ENCODE measurements at regions not wholly inside any gene's neighbourhood (a gene's known extent, or its start where the extent isn't known, plus 50 kb on each side); places are given as distances from the start of the nearest gene placed in this dataset.
"Not testable (repeated sequence)": the region's sequence is repeated elsewhere in the genome, so short reads cannot be mapped to it uniquely, and the experiment has no call there.

DNA sequence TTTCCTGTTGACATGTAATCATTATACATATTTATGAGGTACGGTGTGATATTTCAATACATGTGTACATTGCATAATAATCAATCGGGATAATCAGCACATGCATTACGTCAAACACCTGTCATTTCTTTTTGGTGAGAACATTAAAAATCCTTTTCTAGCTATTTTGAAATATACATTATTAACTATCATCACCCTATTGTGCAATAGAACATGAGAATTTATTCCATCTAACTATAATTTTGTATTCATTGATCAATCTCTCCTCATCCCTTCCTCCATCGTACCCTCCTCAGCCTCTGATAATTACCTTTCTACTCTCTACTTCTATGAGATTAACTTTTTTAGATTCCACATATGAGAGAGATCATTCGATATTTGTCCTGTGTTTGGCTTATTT, 170.9 kb upstream of the GHR start:
- Mint-ChIP-seq H3K36me3 (ENCODE audit: low read depth) (no peaks in the 10 kb centered on the region), H3K4me1 (no peaks in the 10 kb centered on the region), H3K4me3 (no peak overlapping the region), H3K9me3 (no peaks in the 10 kb centered on the region), H3K27ac (no peak overlapping the region), H3K27me3 (no peaks in the 10 kb centered on the region)
- DNase-seq (no peak), ATAC-seq (ENCODE audit: low read depth) (no peak)
- intact Hi-C loops (cut with micrococcal nuclease), result no loop called here
- ChIA-PET CTCF (no interaction called here), POLR2A (no interaction called here)
- TF ChIP-seq, protein P1, sequence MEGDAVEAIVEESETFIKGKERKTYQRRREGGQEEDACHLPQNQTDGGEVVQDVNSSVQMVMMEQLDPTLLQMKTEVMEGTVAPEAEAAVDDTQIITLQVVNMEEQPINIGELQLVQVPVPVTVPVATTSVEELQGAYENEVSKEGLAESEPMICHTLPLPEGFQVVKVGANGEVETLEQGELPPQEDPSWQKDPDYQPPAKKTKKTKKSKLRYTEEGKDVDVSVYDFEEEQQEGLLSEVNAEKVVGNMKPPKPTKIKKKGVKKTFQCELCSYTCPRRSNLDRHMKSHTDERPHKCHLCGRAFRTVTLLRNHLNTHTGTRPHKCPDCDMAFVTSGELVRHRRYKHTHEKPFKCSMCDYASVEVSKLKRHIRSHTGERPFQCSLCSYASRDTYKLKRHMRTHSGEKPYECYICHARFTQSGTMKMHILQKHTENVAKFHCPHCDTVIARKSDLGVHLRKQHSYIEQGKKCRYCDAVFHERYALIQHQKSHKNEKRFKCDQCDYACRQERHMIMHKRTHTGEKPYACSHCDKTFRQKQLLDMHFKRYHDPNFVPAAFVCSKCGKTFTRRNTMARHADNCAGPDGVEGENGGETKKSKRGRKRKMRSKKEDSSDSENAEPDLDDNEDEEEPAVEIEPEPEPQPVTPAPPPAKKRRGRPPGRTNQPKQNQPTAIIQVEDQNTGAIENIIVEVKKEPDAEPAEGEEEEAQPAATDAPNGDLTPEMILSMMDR (IDR thresholded peaks at IDR 0.05), result no peak

DNA sequence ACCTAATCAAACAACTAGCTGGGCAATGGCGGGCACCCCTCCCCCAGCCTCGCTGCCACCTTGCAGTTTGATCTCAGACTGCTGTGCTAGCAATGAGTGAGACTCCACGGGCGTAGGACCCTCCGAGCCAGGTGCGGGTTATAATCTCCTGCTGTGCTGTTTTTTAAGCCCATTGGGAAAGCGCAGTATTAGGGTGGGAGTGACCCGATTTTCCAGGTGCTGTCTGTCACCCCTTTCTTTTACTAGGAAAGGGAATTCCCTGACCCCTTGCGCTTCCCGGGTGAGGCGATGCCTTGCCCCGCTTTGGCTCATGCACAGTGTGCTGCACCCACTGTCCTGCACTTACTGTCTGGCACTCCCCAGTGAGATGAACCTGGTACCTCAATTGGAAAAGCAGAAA, 163.3 kb upstream of the GHR start:
- DNase-seq; H3K27me3 Mint-ChIP-seq; POLR2A ChIA-PET; H3K4me3 Mint-ChIP-seq; CTCF ChIA-PET; ATAC-seq (ENCODE audit: low read depth); H3K4me1 Mint-ChIP-seq; H3K36me3 Mint-ChIP-seq (ENCODE audit: low read depth); H3K9me3 Mint-ChIP-seq; intact Hi-C loops (cut with micrococcal nuclease); H3K27ac Mint-ChIP-seq: not testable (repeated sequence)

DNA sequence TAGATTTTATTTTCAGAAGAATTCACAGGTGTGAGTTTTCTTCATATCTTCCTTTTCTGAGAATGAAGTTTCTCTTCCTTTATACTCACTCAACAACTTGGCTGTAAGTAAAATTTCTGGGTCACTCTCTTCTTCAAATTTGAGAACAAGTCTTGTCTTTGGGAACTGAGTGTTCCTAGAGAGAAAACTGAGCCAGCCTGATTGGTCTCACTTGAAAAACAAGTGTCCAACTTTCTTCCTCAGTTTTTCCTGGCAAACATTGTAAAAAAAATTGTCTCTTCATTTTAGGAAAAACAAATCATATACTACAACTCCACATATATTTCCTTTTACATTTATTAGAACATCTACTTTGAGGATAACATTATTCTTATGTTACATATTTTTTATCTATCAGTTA, 156.1 kb upstream of the GHR start:
- no peaks in the 10 kb centered on the region for H3K27me3 Mint-ChIP-seq
- ChIA-PET CTCF (no interaction called here), POLR2A (no interaction called here)
- no peak for ATAC-seq (ENCODE audit: low read depth)
- H3K4me1 Mint-ChIP-seq, result no peaks in the 10 kb centered on the region
- H3K9me3 Mint-ChIP-seq, result no peaks in the 10 kb centered on the region
- TF ChIP-seq, protein P1 (IDR thresholded peaks at IDR 0.05), result no peak
- no peaks in the 10 kb centered on the region for H3K36me3 Mint-ChIP-seq (ENCODE audit: low read depth)
- intact Hi-C loops (cut with micrococcal nuclease), result no loop called here
- H3K4me3 Mint-ChIP-seq, result no peak overlapping the region
- DNase-seq, result no peak
- no peak overlapping the region for H3K27ac Mint-ChIP-seq

DNA sequence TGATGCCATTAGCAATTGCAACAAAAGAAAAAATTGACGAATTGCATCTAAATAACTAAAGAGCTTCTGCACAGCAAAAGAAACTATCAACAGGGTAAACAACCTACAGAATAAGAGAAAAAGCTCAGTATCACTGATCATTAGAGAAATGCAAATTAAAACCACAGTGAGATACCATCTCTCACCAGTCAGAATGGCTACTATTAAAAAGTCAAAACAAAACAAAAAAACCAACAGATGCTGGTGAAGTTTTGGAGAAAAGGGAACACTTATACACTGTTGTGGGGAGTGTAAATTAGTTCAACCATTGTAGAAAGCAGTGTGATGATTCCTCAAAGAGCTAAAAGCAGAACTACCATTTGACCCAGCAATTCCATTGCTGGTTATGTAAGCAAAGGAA, 155.1 kb upstream of the GHR start:
- H3K27ac Mint-ChIP-seq; H3K4me3 Mint-ChIP-seq; POLR2A ChIA-PET; H3K36me3 Mint-ChIP-seq (ENCODE audit: low read depth); H3K4me1 Mint-ChIP-seq; CTCF ChIA-PET; intact Hi-C loops (cut with micrococcal nuclease); H3K27me3 Mint-ChIP-seq; H3K9me3 Mint-ChIP-seq; ATAC-seq (ENCODE audit: low read depth); DNase-seq: not testable (repeated sequence)

DNA sequence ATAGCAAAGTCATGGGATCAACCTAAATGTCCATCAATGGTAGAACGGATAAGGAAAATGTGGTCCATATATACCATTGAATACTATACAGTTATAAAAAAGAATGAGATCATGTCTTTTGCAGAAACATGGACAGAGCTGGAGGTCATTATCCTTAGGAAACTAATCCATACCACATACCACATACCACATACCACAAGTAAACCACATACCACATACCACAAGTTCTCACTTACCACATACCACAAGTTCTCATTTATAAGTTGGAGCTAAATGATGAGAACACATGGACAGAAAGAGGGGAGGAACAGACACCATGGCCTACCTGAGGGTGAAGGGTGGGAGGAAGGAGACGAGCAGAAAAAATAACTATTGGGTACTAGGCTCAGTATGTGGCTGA, 154.6 kb upstream of the GHR start:
- CTCF ChIA-PET, result no interaction called here
- H3K4me1 Mint-ChIP-seq, result no peaks in the 10 kb centered on the region
- H3K27ac Mint-ChIP-seq, result no peak overlapping the region
- intact Hi-C loops (cut with micrococcal nuclease), result no loop called here
- H3K4me3 Mint-ChIP-seq, result no peak overlapping the region
- no peaks in the 10 kb centered on the region for H3K36me3 Mint-ChIP-seq (ENCODE audit: low read depth)
- TF ChIP-seq, protein P1 (IDR thresholded peaks at IDR 0.05), result no peak
- POLR2A ChIA-PET, result no interaction called here
- ATAC-seq (ENCODE audit: low read depth), result no peak
- H3K27me3 Mint-ChIP-seq, result no peaks in the 10 kb centered on the region
- DNase-seq, result no peak
- no peaks in the 10 kb centered on the region for H3K9me3 Mint-ChIP-seq

DNA sequence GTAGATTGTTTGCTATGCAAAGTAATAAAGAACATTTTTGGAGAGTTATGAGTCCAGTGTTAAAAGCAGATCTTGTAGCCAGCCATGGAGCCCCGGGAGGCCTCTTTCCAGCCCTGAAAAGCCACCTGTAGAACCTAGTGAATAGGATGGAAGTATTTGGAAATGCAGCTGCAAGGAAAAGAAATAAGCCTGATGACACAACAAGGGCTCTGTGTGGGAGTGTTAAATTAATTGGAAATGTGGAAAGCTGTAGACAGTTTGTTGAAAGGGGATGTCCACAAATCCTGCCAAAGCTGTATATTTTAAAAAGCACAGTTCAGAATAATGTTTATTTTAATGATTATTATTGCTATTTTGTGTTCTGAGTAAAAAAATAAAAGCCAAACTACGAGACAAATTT, 152.5 kb upstream of the GHR start:
- H3K36me3 Mint-ChIP-seq (ENCODE audit: low read depth), result no peaks in the 10 kb centered on the region
- H3K27me3 Mint-ChIP-seq, result no peaks in the 10 kb centered on the region
- TF ChIP-seq, protein P1 (IDR thresholded peaks at IDR 0.05), result no peak
- H3K4me3 Mint-ChIP-seq, result no peak overlapping the region
- no peak for ATAC-seq (ENCODE audit: low read depth)
- ChIA-PET POLR2A (no interaction called here), CTCF (no interaction called here)
- intact Hi-C loops (cut with micrococcal nuclease), result no loop called here
- no peaks in the 10 kb centered on the region for H3K4me1 Mint-ChIP-seq
- H3K9me3 Mint-ChIP-seq, result no peaks in the 10 kb centered on the region
- no peak overlapping the region for H3K27ac Mint-ChIP-seq
- no peak for DNase-seq

Measured in activated B cell treated with CpG ODN at 0.5 μM for 24 hours (primary cell).